ENCODE measurements at regions not wholly inside any gene's neighbourhood (a gene's known extent, or its start where the extent isn't known, plus 50 kb on each side); places are given as distances from the start of the nearest gene placed in this dataset.

GRCh38 chr2:239804161-239805042 lies 220.7 kb downstream of the NDUFA10 start:
- TF ChIP-seq, protein P1, sequence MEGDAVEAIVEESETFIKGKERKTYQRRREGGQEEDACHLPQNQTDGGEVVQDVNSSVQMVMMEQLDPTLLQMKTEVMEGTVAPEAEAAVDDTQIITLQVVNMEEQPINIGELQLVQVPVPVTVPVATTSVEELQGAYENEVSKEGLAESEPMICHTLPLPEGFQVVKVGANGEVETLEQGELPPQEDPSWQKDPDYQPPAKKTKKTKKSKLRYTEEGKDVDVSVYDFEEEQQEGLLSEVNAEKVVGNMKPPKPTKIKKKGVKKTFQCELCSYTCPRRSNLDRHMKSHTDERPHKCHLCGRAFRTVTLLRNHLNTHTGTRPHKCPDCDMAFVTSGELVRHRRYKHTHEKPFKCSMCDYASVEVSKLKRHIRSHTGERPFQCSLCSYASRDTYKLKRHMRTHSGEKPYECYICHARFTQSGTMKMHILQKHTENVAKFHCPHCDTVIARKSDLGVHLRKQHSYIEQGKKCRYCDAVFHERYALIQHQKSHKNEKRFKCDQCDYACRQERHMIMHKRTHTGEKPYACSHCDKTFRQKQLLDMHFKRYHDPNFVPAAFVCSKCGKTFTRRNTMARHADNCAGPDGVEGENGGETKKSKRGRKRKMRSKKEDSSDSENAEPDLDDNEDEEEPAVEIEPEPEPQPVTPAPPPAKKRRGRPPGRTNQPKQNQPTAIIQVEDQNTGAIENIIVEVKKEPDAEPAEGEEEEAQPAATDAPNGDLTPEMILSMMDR (IDR thresholded peaks at IDR 0.05), result no peak
- TF ChIP-seq POLR2A (IDR thresholded peaks at IDR 0.05), result no peak
- no peak for TF ChIP-seq EP300 (IDR thresholded peaks at IDR 0.05)

Data from suprapubic skin (tissue), 3 donors.